GM21786 (cell line): ENCODE measurements at regions not wholly inside any gene's neighbourhood (a gene's known extent, or its start where the extent isn't known, plus 50 kb on each side); places are given as distances from the start of the nearest gene placed in this dataset.
"Not testable (repeated sequence)": the region's sequence is repeated elsewhere in the genome, so short reads cannot be mapped to it uniquely, and the experiment has no call there.

Experiments
- ATAC-seq: cut with Tn5 transposase; IDR thresholded peaks from one replicate; pipeline ENCODE4 v1.9.1; 2021; ENCODE audit not compliant: unreplicated experiment

DNA sequence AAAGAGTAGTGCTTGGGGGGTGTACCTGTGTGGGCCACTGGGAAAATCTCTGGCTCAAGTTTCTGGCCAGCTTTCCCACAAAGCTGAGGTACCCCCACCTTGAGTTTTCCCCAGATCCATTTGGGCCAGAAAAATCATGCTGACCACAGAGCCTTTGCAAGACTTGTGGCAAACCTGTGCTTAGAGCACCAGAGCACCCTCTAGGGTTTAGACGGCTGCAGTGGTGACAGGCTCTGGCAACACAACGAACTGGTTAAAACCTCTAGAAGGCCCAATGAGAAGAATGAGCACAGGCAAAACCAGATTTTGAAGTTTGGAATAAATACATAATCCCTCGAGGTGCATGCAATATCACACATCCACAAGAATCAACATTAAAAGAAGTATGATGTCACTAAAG lies 290.7 kb upstream of the FOLH1 start:
- ATAC-seq: no peak

DNA sequence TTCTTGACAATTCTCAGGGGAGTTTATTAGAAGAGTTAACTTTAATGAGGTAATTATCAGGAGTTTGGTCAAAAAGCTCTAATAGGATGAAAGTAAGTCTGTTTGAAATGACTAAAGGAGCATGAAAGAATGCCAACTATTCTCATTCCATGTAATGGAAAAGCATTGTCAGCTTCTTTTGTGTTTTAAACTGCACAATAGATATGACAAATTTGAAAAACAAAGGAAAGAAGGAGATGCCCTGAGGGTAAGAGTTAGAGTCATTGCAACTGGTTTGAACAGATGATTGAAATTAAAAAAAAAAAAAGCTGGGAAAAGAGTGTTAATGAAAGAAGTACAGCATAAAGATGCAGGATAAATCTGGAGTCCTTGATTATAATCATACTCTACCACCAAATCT lies 296.8 kb upstream of the FOLH1 start:
- ATAC-seq: no peak

DNA sequence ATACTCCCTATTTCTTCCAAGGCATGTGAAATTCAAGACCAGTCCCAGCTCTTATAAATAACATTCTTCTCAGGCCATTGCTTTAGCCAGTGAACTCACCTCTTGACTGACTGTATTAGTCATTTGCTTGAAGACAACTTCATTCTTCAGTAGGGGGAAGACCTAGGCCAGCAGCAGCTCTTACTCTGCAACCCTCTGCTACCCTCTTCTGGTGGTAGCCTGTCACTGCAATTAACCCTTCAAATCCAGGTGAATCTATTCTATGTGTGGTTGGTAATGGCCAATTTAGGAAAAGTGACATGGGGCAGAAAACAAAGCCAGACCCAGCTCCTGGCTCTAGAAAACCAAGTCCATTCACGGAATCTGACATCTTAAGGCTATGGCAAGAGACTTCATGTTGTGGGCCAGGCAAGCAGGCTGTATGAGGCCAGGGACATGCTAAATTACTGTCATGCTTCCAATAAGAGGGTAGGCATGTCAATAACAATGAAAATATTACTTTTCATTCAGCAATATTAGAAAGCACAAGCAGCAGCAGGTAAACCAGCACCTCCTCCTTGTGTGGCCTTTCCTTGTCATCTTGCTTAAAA lies 317.9 kb upstream of the FOLH1 start:
- ATAC-seq: peak; percentile 81

DNA sequence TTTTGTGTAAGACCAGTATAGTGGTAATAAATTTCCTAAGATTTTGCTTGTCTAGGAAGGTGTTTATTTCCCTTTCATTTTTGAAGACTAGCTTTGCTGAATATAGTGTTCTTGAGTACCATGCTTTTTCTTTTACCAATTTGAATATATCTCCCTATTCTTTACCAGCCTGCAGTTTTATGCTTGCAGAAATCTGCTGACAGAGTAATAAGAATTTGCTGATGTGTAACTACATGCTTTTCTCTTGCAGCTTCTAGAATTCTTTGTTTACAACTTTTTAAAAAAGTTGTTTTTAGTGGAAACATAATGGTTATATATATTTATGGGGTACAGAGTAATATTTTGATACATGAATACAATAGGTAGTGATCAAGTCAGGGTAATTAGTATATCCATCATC lies 324.8 kb upstream of the FOLH1 start:
- no peak for ATAC-seq

DNA sequence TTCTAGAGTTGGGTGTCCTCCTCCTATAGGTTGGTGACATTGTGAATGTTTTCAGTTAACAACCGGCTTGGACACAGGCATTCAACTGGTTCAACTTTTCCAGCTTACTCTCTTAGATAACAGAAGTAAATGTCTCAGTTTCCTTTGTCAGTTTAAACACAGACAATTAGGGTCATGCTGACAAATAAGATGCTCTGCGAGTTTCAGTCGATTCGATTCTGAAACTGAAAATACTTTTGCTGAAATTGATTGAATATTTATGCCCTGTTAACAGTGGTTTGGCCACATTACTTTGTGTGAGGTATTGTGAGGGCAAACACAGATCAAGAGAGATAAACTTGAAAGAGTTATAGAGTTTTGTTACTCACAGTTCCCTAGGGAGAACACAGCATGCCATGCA lies 330.5 kb upstream of the FOLH1 start:
- not testable (repeated sequence) for ATAC-seq

DNA sequence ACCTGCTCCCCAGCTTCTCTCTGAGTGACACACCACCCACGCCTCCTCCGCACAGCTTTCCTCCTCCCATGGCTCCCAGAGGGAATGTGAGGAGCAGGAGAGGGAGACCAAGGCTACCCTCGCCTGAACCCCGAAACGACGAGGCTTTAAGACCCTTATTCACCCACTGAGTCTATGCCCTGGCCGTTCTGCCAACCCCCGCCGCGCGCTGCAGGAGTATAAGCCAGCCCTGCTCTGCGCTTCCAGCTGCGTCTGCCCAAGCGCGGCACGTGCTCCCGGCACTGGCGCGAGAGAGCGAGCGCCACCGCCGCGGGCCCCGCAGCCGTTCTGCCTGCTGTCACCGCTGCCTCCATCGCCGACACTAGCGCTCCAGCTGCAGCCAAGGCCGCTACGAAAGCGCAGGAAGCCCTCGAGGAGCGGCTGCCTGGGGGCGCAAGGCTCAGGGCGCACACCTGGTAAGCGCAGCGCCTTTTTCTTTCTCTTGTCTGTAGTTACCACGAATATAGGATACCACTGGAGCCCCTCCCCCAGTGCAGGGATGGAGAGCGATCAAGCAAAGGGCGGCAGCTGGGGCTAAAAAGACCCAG lies 350.0 kb upstream of the FOLH1 start:
- not testable (repeated sequence) for ATAC-seq

DNA sequence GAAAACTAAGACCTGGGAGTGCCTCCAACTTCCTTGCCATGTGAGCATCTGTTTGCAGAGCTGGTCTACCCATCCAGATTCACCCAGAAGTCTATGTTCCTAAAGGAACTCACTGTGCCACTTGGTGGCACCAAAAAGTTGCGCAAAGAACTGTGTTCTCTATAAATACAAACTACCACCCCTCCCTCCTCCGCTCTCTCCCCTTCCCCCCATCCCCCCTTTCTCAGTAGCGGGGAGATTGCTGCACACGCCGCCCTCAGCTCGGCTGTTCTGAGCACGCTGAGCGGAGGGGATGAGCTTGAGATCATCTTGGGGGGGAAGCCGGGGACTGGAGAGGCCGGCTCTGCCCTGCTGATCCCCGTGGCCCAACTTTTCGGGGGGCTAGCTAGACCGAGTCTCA lies 352.2 kb upstream of the FOLH1 start:
- not testable (repeated sequence) for ATAC-seq

DNA sequence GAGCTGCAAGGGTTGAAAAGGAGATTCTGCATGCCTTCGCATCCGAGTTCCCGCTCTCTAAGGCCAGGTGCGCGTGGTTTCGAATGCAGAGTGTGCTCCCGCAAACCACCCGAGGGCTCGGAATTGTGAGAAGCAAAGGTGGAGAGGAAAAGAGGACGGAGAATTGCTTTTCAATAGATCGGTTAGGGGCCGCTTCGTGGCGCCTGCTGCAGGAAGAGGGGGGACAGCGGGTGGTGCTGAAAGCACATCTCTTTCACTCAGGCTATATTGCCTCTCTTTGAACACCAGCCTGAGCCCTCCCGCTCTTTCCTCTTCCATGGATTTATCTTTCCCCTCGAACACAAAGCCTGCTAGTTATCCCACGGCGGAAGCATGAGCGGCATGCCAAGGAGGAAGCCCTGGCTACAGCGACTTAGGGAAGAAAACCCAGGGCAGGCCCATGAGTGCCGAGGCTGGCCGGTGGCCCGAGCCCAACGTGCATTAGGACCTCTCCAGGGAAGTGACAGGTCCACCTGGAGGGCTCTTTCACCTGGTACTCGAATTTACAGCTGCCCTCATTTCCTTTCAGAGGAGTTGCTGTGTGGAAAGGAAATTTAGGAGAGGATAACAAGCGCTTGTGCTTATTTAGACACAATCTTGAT lies 353.0 kb upstream of the FOLH1 start:
- not testable (repeated sequence) for ATAC-seq

DNA sequence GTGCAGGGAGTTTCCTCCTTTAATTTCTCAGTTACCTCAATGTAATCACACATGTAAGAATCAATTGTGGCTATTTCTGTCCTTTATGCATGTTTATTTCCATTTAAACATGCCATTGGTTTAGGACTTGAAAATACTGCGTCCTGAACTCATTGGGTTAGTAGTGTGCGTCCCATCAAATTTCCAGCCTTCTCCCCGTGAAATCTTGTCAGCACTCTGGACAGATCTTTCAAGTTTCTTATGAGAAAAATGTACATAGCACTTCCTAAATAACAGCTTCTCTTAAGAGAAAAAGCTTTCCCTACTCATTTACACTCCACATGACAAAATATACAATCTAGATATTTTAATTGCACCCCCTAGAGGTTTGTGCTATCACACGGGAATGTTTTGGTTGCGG lies 353.9 kb upstream of the FOLH1 start:
- ATAC-seq: not testable (repeated sequence)

DNA sequence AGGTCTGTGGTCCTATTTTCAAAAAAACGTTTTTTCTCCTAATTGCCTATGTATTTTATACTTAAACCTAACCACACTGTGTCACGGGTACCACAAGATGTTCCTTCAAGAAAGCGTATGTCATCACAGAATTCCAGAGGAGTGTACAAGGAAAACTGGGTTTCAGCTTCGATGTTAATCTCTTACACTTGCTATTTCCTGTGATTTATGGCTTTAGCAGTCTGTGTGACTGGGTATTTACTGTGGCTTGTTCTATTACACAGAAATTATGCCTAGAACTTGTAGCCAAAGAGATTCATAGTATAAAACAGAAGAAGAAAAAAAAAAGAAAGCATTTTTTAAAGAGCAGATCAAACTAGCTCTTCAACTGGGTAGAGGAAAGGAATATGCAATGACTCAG lies 371.1 kb upstream of the FOLH1 start:
- not testable (repeated sequence) for ATAC-seq

DNA sequence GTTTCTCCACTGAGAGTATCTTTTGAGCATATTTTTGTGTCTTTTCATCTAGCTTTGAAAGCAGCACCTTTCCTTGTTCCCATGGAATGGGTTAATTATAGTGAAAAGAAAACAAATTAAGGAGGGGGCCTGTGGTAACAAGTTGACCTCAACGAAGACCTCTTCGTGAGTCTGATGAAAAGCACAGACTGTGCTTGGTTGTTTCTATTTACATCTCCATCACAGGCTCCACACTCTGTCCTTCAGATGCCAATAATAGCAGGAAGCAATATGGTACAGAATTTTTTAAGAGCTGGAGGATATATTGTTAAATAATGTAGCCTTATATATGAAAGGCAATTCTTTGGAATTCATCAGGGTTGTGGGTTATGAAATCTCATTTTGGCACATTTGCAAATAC lies 366.7 kb upstream of the OR4C13 start:
- ATAC-seq: not testable (repeated sequence)

DNA sequence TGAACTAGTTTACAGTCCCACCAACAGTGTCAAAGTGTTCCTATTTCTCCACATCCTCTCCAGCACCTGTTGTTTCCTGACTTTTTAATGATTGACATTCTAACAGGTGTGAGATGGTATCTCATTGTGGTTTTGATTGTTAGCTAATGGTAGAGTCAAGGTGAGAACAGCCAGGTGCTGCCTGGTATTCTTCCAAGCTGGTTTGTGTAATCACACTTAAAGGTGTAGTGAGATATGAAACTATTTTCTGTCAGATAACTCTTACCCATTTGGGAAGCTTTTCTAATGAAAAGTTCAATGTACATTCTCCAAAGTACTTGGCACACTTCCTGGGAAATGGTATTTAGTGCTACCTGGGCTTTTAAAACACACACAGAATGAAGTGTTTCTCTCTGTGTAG lies 343.3 kb upstream of the OR4C13 start:
- not testable (repeated sequence) for ATAC-seq

DNA sequence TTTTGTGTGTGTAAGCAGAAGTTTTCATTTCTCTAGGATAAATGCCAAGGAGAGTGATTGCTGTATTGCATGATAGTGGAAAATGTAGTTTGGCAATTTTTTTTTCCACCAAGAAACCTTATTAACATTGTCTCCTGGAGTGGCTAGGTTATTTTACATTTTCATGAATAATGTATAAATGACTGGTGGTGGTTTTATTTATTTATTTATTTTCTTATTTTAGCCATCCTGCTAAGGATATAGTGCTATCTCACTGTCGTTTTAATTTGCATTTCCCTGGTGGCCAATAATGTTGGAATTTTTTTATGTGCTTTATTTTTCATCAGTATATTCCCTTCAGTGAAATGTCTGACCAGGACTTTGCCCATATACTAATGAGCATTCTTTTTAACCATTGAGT lies 328.3 kb upstream of the OR4C13 start:
- ATAC-seq: not testable (repeated sequence)

DNA sequence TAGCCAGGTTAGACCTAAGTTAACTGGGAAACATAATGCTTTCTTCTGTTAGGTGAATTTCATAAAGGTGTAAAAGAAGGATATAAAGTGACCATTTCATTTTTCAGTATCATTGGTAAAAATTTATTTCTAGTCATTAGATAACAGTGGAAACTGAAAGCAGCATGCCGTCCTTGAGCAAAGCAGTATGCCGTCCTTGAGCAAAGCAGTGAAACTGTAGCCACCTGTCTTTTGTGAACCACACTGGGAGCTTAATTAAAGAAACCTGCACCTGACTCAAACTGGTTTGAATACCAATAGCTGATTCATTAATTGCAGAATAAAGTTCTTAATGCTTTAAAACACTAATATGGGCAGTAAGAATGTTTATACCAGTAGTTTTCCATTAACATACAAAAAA lies 281.5 kb upstream of the OR4C13 start:
- not testable (repeated sequence) for ATAC-seq

DNA sequence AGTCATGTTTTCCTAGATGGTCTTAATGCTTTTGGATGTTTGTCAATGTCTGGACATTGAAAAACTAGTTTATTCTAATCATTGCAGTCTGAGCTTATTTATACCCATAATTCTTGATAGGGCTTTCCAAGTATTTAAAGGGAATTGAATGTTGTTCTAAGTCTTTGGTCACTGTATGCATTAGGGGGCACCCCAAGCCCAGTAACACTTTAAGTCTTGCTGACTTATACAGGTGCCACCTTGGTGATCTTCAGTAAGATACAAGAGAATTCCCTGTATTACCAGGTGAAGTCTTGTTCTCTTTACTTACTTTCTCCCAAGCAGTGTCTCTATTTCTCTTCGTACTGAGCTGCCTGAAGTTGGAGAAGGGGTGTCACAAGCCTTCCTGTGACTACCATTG lies 250.1 kb upstream of the OR4C13 start:
- not testable (repeated sequence) for ATAC-seq

DNA sequence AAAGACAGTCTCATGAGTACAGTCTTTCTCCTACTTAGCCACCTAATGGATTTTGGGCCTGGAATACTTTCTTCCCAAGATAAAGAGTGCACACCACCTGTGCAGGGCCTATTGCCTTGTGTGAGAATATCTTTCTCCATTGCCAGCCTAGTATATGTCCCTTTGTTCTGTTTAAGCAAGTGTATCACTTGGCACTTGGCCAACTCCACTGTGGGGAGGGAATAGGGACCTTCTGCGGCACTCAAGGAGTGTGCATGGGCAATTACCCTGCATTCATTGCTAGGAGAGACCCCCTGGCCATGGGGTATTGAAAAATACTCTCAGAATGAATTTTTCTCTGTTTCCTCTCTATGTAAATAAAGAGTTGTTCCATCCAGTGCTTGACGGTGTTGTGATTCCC lies 201.7 kb upstream of the OR4C13 start:
- ATAC-seq: not testable (repeated sequence)

DNA sequence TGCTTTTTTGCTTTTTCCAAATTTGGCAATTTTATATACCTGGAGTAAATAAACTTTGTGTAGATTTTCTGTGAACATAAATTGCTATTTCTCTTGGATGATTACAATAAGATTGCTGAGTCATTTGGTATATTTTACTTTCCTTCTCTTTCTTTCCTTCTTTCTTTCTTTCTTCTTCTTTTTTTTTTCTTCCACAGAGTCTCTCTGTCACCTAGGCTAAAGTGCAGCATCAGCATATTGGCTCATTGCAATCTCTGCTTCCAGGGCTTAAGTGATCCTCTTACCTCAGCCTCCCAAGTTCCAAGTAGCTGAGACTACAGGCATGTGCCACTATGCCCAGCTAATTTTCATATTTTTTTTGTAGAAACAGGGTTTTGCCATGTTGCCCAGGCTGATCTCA lies 201.2 kb upstream of the OR4C13 start:
- not testable (repeated sequence) for ATAC-seq

DNA sequence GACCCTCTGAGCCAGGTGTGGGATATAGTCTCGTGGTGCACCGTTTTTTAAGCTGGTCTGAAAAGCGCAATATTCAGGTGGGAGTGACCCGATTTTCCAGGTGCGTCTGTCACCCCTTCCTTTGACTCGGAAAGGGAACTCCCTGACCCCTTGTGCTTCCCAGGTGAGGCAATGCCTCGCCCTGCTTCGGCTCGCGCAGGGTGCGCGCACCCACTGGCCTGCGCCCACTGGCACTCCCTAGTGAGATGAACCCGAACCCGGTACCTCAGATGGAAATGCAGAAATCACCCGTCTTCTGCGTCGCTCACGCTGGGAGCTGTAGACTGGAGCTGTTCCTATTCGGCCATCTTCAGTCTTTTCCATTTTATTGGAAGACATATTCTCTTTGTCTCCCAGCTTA lies 171.4 kb upstream of the OR4C13 start:
- not testable (repeated sequence) for ATAC-seq

DNA sequence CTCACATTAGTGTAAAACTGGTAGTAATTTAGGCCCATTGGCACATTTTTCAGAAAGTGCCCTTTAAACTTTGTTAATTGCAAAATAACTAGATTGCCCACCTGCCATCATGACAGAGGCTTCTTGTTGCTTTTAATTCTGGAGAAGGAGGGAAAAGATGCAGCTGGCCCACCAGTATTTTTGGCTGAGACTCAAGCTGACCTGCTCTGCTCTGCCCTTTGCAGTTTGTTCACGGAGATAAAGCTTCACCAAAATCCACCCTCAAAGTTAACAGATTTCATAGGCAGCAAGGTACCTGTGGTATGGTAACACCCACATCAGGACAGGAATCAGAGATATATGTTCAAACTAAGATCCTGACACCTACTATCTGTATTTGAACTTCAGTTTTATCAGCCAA lies 170.2 kb upstream of the OR4C13 start:
- not testable (repeated sequence) for ATAC-seq

DNA sequence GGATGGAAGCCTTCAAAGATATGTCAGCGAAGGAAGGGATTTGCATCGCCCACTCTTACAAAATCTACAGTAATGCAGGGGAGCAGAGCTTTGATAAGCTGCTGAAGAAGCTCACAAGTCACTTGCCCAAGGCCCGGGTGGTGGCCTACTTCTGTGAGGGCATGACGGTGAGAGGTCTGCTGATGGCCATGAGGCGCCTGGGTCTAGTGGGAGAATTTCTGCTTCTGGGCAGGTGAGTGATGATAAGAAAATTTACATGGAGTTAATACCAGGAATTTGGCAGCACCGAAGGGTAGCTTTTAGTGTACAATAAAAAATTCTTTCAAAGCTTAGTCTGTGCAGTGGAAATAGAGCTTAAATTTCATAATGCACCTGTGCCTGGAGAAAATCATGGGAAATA lies 168.3 kb upstream of the OR4C13 start:
- not testable (repeated sequence) for ATAC-seq

DNA sequence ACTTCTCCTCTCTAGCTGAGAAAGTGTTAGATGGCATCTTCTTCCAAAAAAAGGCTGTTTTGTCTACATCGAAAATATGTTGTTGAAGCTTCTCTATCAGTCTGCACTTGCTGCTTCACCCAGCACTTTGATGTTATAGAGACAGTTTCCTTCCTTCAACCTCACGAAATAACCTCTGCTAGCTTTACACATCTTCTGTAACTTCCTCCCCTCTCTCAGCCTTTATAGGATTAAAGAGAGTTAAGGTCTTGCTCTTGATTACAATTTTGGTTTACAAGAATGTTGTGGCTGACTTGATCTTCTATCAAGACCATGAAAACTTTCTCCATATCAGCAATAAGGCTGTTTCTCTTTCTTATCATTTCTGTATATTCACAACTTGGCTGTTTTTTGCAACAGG lies 162.4 kb upstream of the OR4C13 start:
- not testable (repeated sequence) for ATAC-seq

DNA sequence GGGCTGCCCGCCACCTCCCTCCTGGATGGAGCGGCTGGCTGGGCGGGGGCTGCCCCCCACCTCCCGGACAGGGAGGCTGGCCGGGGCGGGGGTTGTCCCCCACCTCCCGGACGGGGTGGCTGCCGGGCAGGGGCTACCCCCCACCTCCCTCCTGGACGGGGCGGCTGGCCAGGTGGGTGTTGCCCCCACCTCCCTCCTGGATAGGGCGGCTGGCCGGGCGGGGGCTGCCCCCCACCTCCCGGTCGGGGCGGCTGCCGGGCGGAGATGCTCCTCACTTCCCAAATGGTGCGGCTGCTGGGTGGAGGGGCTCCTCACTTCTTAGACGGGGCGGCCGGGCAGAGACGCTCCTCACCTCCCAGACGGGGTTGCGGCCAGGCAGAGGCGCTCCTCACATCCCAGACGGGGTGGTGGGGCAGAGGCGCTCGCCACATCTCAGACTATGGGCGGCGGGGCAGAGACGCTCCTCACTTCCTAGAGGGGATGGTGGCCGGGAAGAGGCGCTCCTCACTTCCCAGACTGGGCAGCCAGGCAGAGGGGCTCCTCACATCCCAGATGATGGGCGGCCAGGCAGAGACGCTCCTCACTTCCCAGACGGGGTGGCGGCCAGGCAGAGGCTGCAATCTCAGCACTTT lies 153.9 kb upstream of the OR4C13 start:
- ATAC-seq: not testable (repeated sequence)
